HUES48 (cell line): ENCODE measurements at regions not wholly inside any gene's neighbourhood (a gene's known extent, or its start where the extent isn't known, plus 50 kb on each side); places are given as distances from the start of the nearest gene placed in this dataset.
"Not testable (repeated sequence)": the region's sequence is repeated elsewhere in the genome, so short reads cannot be mapped to it uniquely, and the experiment has no call there.

Experiments used
- H3K27ac ChIP-seq: one replicate; pipeline ENCODE4 v1.7.0; 2013; ENCODE audit warnings: low read depth, low read length, inconsistent platforms
- H3K27me3 ChIP-seq: 2 replicates; pipeline ENCODE4 v1.6.1; 2013; ENCODE audit warnings: mild to moderate bottlenecking, low read length; ENCODE audit not compliant: control insufficient read depth, insufficient read depth
- H3K36me3 ChIP-seq: 2 replicates; pipeline ENCODE4 v1.6.1; 2013; ENCODE audit warnings: low read length; ENCODE audit not compliant: control insufficient read depth, insufficient read depth
- H3K4me1 ChIP-seq: 2 replicates; pipeline ENCODE4 v1.6.1; 2013; ENCODE audit warnings: mild to moderate bottlenecking, low read length; ENCODE audit not compliant: control insufficient read depth, insufficient read depth
- H3K4me3 ChIP-seq: 2 replicates; pipeline ENCODE4 v1.5.1; 2013; ENCODE audit warnings: mild to moderate bottlenecking, low read depth, low read length
- H3K9ac ChIP-seq: 2 replicates; pipeline ENCODE4 v1.6.1; 2013; ENCODE audit warnings: mild to moderate bottlenecking, low read depth, low read length, moderate library complexity
- H3K9me3 ChIP-seq: 2 replicates; pipeline ENCODE4 v1.6.1; 2013; ENCODE audit warnings: low read length; ENCODE audit not compliant: control insufficient read depth, insufficient read depth

- H3K9me3 ChIP-seq: peaks cover 41% of the 10 kb centered on the region
- H3K27ac ChIP-seq, H3K36me3 ChIP-seq, H3K4me1 ChIP-seq, H3K4me3 ChIP-seq, H3K27me3 ChIP-seq, H3K9ac ChIP-seq: not testable (repeated sequence)
Observed at GRCh38 chr1:125064029-125064428, 3879.3 kb downstream of the SRGAP2C start.

GRCh38 chr1:125064481-125064880 lies 3879.7 kb downstream of the SRGAP2C start:
- Histone ChIP-seq H3K9me3 (peaks cover 45% of the 10 kb centered on the region), H3K27ac (no peak overlapping the region), H3K4me3 (no peak overlapping the region), H3K9ac (no peak overlapping the region), H3K36me3 (no peaks in the 10 kb centered on the region), H3K4me1 (no peaks in the 10 kb centered on the region), H3K27me3 (no peaks in the 10 kb centered on the region)

- H3K36me3 ChIP-seq: no peaks in the 10 kb centered on the region
- H3K4me1 ChIP-seq: no peaks in the 10 kb centered on the region
- no peak overlapping the region for H3K9ac ChIP-seq
- no peak overlapping the region for H3K4me3 ChIP-seq
- peaks cover 53% of the 10 kb centered on the region for H3K9me3 ChIP-seq
- H3K27ac ChIP-seq: no peak overlapping the region
- no peaks in the 10 kb centered on the region for H3K27me3 ChIP-seq
Observed at GRCh38 chr1:125065092-125065820, 3880.5 kb downstream of the SRGAP2C start.

- H3K9me3 ChIP-seq: peaks cover 59% of the 10 kb centered on the region
- no peaks in the 10 kb centered on the region for H3K27me3 ChIP-seq
- no peak overlapping the region for H3K4me3 ChIP-seq
- H3K9ac ChIP-seq: no peak overlapping the region
- H3K4me1 ChIP-seq: no peaks in the 10 kb centered on the region
- no peak overlapping the region for H3K27ac ChIP-seq
- H3K36me3 ChIP-seq: no peaks in the 10 kb centered on the region
Observed at GRCh38 chr1:125065821-125066180, 3881.0 kb downstream of the SRGAP2C start.

GRCh38 chr1:125066385-125066784 lies 3881.6 kb downstream of the SRGAP2C start:
- H3K4me3 ChIP-seq: no peak overlapping the region
- peaks cover 64% of the 10 kb centered on the region for H3K9me3 ChIP-seq
- no peak overlapping the region for H3K9ac ChIP-seq
- no peak overlapping the region for H3K27ac ChIP-seq
- H3K4me1 ChIP-seq: no peaks in the 10 kb centered on the region
- no peaks in the 10 kb centered on the region for H3K36me3 ChIP-seq
- H3K27me3 ChIP-seq: no peaks in the 10 kb centered on the region

- H3K4me1 ChIP-seq, H3K4me3 ChIP-seq, H3K36me3 ChIP-seq, H3K27ac ChIP-seq, H3K27me3 ChIP-seq, H3K9ac ChIP-seq: not testable (repeated sequence)
- peaks cover 69% of the 10 kb centered on the region for H3K9me3 ChIP-seq
Observed at GRCh38 chr1:125066849-125067248, 3882.1 kb downstream of the SRGAP2C start.

- Histone ChIP-seq H3K27me3 (no peaks in the 10 kb centered on the region), H3K4me3 (peak overlapping the region; percentile 5; the same call in 1 of the 2 replicates), H3K9me3 (peaks cover 71% of the 10 kb centered on the region), H3K27ac (no peak overlapping the region), H3K4me1 (no peaks in the 10 kb centered on the region), H3K36me3 (no peaks in the 10 kb centered on the region), H3K9ac (no peak overlapping the region)
Observed at GRCh38 chr1:125080077-125080476, 3895.3 kb downstream of the SRGAP2C start.

GRCh38 chr1:125085720-125086591 lies 3901.2 kb downstream of the SRGAP2C start:
- Histone ChIP-seq H3K27ac (no peak overlapping the region), H3K9ac (no peak overlapping the region), H3K9me3 (peaks cover 45% of the 10 kb centered on the region)

GRCh38 chr1:125086611-125087010 lies 3901.8 kb downstream of the SRGAP2C start:
- Histone ChIP-seq H3K9me3 (peaks cover 38% of the 10 kb centered on the region), H3K27ac (no peak overlapping the region), H3K9ac (no peak overlapping the region)

More at GRCh38 chr1:125085720-125086591, 3901.2 kb downstream of the SRGAP2C start:
- Histone ChIP-seq H3K36me3 (no peaks in the 10 kb centered on the region), H3K27me3 (no peaks in the 10 kb centered on the region), H3K4me3 (no peak overlapping the region), H3K4me1 (no peaks in the 10 kb centered on the region)

GRCh38 chr1:125087247-125087646 lies 3902.5 kb downstream of the SRGAP2C start:
- no peaks in the 10 kb centered on the region for H3K4me1 ChIP-seq
- no peak overlapping the region for H3K27ac ChIP-seq
- no peak overlapping the region for H3K9ac ChIP-seq
- H3K4me3 ChIP-seq: no peak overlapping the region
- H3K9me3 ChIP-seq: peaks cover 32% of the 10 kb centered on the region
- no peaks in the 10 kb centered on the region for H3K36me3 ChIP-seq
- no peaks in the 10 kb centered on the region for H3K27me3 ChIP-seq

More at GRCh38 chr1:125086611-125087010, 3901.8 kb downstream of the SRGAP2C start:
- Histone ChIP-seq H3K36me3 (no peaks in the 10 kb centered on the region), H3K27me3 (no peaks in the 10 kb centered on the region), H3K4me1 (no peaks in the 10 kb centered on the region), H3K4me3 (no peak overlapping the region)

- Histone ChIP-seq H3K27ac (no peak overlapping the region), H3K4me1 (no peaks in the 10 kb centered on the region), H3K27me3 (no peaks in the 10 kb centered on the region), H3K9me3 (peaks cover 30% of the 10 kb centered on the region), H3K4me3 (no peak overlapping the region), H3K36me3 (no peaks in the 10 kb centered on the region), H3K9ac (no peak overlapping the region)
Observed at GRCh38 chr1:125087691-125088090, 3902.9 kb downstream of the SRGAP2C start.
